Effector memory CD8-positive, alpha-beta T cell (primary cell): ENCODE measurements at regions not wholly inside any gene's neighbourhood (a gene's known extent, or its start where the extent isn't known, plus 50 kb on each side); places are given as distances from the start of the nearest gene placed in this dataset.

ENCODE experiments used
- ATAC-seq: fragments of 150-1000 bp; cut with Tn5 transposase; replicated peaks from 2 replicates; pipeline ENCODE4 v1.10.0; 2021; ENCODE audit warnings: mild to moderate bottlenecking, moderate library complexity
- DNase-seq, 3 experiments: peaks; one replicate each; pipeline ENCODE4 v3.0.0; 2021
- H3K27ac Mint-ChIP-seq, 2 donors: one replicate each; pipeline ENCODE4 v1.8.0; 2022; ENCODE audit warnings: mild to moderate bottlenecking in 2 of 2, mixed read lengths in 2 of 2, moderate library complexity in 2 of 2
- H3K27me3 Mint-ChIP-seq, 2 donors: one replicate each; pipeline ENCODE4 v1.8.0; 2022; ENCODE audit warnings: mixed read lengths in 2 of 2
- H3K36me3 Mint-ChIP-seq: one replicate; pipeline ENCODE4 v1.8.0; 2022; ENCODE audit warnings: mild to moderate bottlenecking, moderate library complexity, mixed read lengths; ENCODE audit not compliant: insufficient read depth
- H3K4me1 Mint-ChIP-seq, 2 donors: one replicate each; pipeline ENCODE4 v1.8.0; 2022; ENCODE audit warnings: low read depth in 2 of 2, mixed read lengths in 2 of 2
- H3K4me3 Mint-ChIP-seq, 2 donors: one replicate each; pipeline ENCODE4 v1.8.0; 2022; ENCODE audit warnings: mild to moderate bottlenecking in 2 of 2, mixed read lengths in 2 of 2, moderate library complexity in 2 of 2
- H3K9me3 Mint-ChIP-seq, 2 donors: one replicate each; pipeline ENCODE4 v1.8.0; 2022; ENCODE audit warnings: mixed read lengths in 2 of 2

GRCh38 chr14:41302776-41303175, 303.9 kb upstream of the LRFN5 start:
- no peak for DNase-seq
- Mint-ChIP-seq H3K27me3 (no peaks in the 10 kb centered on the region), H3K36me3 (no peaks in the 10 kb centered on the region), H3K4me3 (no peak overlapping the region), H3K9me3 (peaks cover 4 to 6% of the 10 kb centered on the region in 2 donors), H3K27ac (no peak overlapping the region), H3K4me1 (no peaks in the 10 kb centered on the region)
- no peak for ATAC-seq

GRCh38 chr14:41299924-41300323, 306.8 kb upstream of the LRFN5 start:
- H3K36me3 Mint-ChIP-seq: no peaks in the 10 kb centered on the region
- DNase-seq (no peak), ATAC-seq (no peak)
- no peak overlapping the region for H3K27ac Mint-ChIP-seq
- no peaks in the 10 kb centered on the region for H3K27me3 Mint-ChIP-seq
- H3K4me1 Mint-ChIP-seq: no peaks in the 10 kb centered on the region
- H3K9me3 Mint-ChIP-seq: peaks cover 0 to 2% of the 10 kb centered on the region in 2 donors
- H3K4me3 Mint-ChIP-seq: no peak overlapping the region

DNA sequence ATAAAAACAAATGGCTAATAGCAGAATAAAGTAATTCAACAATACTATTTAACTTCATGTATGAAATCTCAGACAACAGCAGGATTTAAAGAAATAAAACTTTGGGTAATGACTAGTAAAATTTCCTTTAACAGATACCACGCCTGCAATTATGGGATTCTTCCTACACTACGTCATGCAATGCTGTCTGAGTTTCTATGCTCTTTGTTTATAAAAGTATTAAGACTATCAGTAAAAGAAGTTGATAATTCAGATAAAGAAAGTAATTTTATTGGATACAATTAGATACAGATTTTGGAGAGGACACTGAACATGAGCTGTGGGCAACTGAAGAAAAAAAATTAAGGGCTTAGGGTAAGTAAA, 308.4 kb upstream of the LRFN5 start:
- H3K36me3 Mint-ChIP-seq: no peaks in the 10 kb centered on the region
- peaks cover 0 to 5% of the 10 kb centered on the region in 2 donors for H3K9me3 Mint-ChIP-seq
- no peak overlapping the region for H3K4me3 Mint-ChIP-seq
- H3K4me1 Mint-ChIP-seq: no peaks in the 10 kb centered on the region
- no peak for ATAC-seq
- H3K27me3 Mint-ChIP-seq: no peaks in the 10 kb centered on the region
- no peak for DNase-seq
- H3K27ac Mint-ChIP-seq: no peak overlapping the region

- H3K36me3 Mint-ChIP-seq: no peaks in the 10 kb centered on the region
- no peaks in the 10 kb centered on the region for H3K4me1 Mint-ChIP-seq
- ATAC-seq (no peak), DNase-seq (no peak)
- H3K27me3 Mint-ChIP-seq: no peaks in the 10 kb centered on the region
- H3K4me3 Mint-ChIP-seq: no peak overlapping the region
- H3K27ac Mint-ChIP-seq: no peak overlapping the region
- H3K9me3 Mint-ChIP-seq: peaks cover 0 to 5% of the 10 kb centered on the region in 2 donors
These were observed 308.9 kb upstream of the LRFN5 start for GRCh38 chr14:41297576-41298327.

- ATAC-seq (no peak), DNase-seq (no peak)
- H3K4me3 Mint-ChIP-seq: no peak overlapping the region
- no peak overlapping the region for H3K27ac Mint-ChIP-seq
- no peaks in the 10 kb centered on the region for H3K4me1 Mint-ChIP-seq
- H3K27me3 Mint-ChIP-seq: no peaks in the 10 kb centered on the region
- H3K36me3 Mint-ChIP-seq: no peaks in the 10 kb centered on the region
- H3K9me3 Mint-ChIP-seq: peaks cover 0 to 9% of the 10 kb centered on the region in 2 donors
These were observed 310.9 kb upstream of the LRFN5 start for GRCh38 chr14:41295734-41296133.

DNA sequence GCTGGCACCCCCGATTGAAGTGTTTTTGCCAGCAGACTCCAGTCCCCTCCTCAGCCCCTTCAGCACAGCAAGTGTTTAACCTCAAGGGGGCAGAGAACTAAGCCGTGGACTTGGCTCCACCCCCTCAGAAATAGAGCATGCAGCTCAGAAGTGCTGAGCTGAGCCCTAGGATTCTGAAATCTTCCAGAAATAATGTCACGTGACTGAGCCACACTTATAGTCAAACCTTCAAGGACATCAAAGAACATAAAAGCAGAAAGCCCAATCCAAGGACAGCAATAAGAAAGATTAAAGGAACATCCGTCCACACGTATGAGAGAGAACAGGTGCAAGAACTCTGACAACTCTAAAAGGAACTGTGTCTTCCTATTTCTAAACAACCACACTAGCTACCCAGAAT, 317.7 kb upstream of the LRFN5 start:
- Mint-ChIP-seq H3K36me3 (no peaks in the 10 kb centered on the region), H3K9me3 (peaks cover 6 to 13% of the 10 kb centered on the region in 2 donors), H3K4me3 (no peak overlapping the region)

DNA sequence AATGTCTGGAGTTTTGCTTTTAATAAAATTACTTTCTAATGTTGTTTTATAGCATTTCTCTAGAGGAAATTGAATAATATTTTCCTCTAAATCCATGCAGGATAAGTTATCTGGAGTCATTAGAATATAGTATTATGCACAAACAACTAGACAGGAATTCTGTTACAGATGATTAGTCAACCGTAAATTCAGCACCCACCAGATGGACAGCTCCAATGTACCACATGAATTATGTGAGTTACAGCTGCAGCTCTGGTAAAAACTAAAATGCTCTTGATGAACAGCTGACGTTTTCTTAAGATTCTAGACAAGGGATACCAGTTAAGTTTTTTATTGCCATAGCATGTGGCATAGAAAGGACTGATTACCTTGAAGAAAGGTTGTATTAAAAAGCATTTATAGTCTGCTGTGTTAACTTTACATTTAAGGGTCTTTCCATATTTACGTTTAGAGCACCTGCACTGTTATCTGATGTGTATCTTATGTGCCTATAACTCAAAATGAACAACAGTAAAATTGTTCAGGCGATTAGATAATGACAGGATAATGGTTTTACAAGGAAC, 321.4 kb upstream of the LRFN5 start:
- Mint-ChIP-seq H3K9me3 (peaks cover 2 to 22% of the 10 kb centered on the region in 2 donors), H3K4me3 (no peak overlapping the region), H3K4me1 (no peaks in the 10 kb centered on the region), H3K27ac (no peak overlapping the region), H3K36me3 (no peaks in the 10 kb centered on the region), H3K27me3 (no peaks in the 10 kb centered on the region)
- ATAC-seq (no peak), DNase-seq (no peak)

More for the DNA sequence above, 317.7 kb upstream of the LRFN5 start:
- DNase-seq (no peak), ATAC-seq (no peak)
- Mint-ChIP-seq H3K4me1 (no peaks in the 10 kb centered on the region), H3K27ac (no peak overlapping the region), H3K27me3 (no peaks in the 10 kb centered on the region)

GRCh38 chr14:41280745-41281144, 325.9 kb upstream of the LRFN5 start:
- Mint-ChIP-seq H3K27me3 (no peaks in the 10 kb centered on the region), H3K27ac (no peak overlapping the region), H3K4me1 (no peaks in the 10 kb centered on the region), H3K36me3 (no peaks in the 10 kb centered on the region), H3K9me3 (peaks cover 7 to 9% of the 10 kb centered on the region in 2 donors), H3K4me3 (no peak overlapping the region)
- DNase-seq (no peak), ATAC-seq (no peak)

- peaks cover 7 to 9% of the 10 kb centered on the region in 2 donors for H3K9me3 Mint-ChIP-seq
- no peak overlapping the region for H3K27ac Mint-ChIP-seq
- DNase-seq (no peak), ATAC-seq (no peak)
- no peaks in the 10 kb centered on the region for H3K4me1 Mint-ChIP-seq
- H3K4me3 Mint-ChIP-seq: no peak overlapping the region
- H3K36me3 Mint-ChIP-seq: no peaks in the 10 kb centered on the region
- H3K27me3 Mint-ChIP-seq: no peaks in the 10 kb centered on the region
These were observed 329.2 kb upstream of the LRFN5 start for GRCh38 chr14:41277450-41277849.

- no peak overlapping the region for H3K27ac Mint-ChIP-seq
- H3K9me3 Mint-ChIP-seq: no peaks in the 10 kb centered on the region
- no peak for DNase-seq
- no peaks in the 10 kb centered on the region for H3K4me1 Mint-ChIP-seq
- H3K27me3 Mint-ChIP-seq: no peaks in the 10 kb centered on the region
- H3K4me3 Mint-ChIP-seq: no peak overlapping the region
- ATAC-seq: no peak
- H3K36me3 Mint-ChIP-seq: no peaks in the 10 kb centered on the region
These were observed 349.2 kb upstream of the LRFN5 start for GRCh38 chr14:41257476-41257875.

- DNase-seq (no peak), ATAC-seq (no peak)
- no peak overlapping the region for H3K4me3 Mint-ChIP-seq
- H3K27ac Mint-ChIP-seq: no peak overlapping the region
- no peaks in the 10 kb centered on the region for H3K4me1 Mint-ChIP-seq
- H3K27me3 Mint-ChIP-seq: no peaks in the 10 kb centered on the region
- peaks cover 0 to 10% of the 10 kb centered on the region in 2 donors for H3K9me3 Mint-ChIP-seq
- no peaks in the 10 kb centered on the region for H3K36me3 Mint-ChIP-seq
These were observed 371.2 kb upstream of the LRFN5 start for GRCh38 chr14:41235466-41235865.

- H3K9me3 Mint-ChIP-seq: peaks cover 0 to 9% of the 10 kb centered on the region in 2 donors
- no peak overlapping the region for H3K27ac Mint-ChIP-seq
- no peak for DNase-seq
- no peaks in the 10 kb centered on the region for H3K4me1 Mint-ChIP-seq
- no peak overlapping the region for H3K4me3 Mint-ChIP-seq
- H3K36me3 Mint-ChIP-seq: no peaks in the 10 kb centered on the region
- H3K27me3 Mint-ChIP-seq: no peaks in the 10 kb centered on the region
- no peak for ATAC-seq
These were observed 376.0 kb upstream of the LRFN5 start for GRCh38 chr14:41230683-41231082.

DNA sequence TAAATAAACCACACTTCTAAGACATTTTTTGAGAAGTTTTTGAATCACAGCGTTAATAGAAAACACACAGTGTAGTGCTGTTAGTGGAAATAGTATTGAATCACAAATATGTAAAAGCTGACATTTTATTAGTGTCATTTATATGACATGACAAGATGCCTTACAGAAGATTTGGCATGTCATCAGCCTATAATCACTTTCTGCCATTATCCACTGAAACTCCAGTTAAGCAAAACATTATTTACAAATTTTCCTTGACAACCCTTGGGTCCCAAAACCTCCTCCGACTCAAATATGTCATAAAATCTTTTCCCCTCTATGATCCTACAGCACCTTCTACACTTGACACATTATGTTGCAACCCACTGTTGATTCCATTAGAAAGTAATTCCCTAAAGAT, 376.9 kb upstream of the LRFN5 start:
- Mint-ChIP-seq H3K4me1 (no peaks in the 10 kb centered on the region), H3K27me3 (no peaks in the 10 kb centered on the region), H3K9me3 (peaks cover 0 to 7% of the 10 kb centered on the region in 2 donors), H3K4me3 (no peak overlapping the region), H3K27ac (no peak overlapping the region), H3K36me3 (no peaks in the 10 kb centered on the region)
- no peak for ATAC-seq
- DNase-seq: no peak

GRCh38 chr14:41225433-41225832, 381.2 kb upstream of the LRFN5 start:
- H3K27me3 Mint-ChIP-seq: no peaks in the 10 kb centered on the region
- peaks cover 6 to 7% of the 10 kb centered on the region in 2 donors for H3K9me3 Mint-ChIP-seq
- H3K27ac Mint-ChIP-seq: no peak overlapping the region
- DNase-seq (no peak), ATAC-seq (no peak)
- H3K4me1 Mint-ChIP-seq: no peaks in the 10 kb centered on the region
- H3K36me3 Mint-ChIP-seq: no peaks in the 10 kb centered on the region
- H3K4me3 Mint-ChIP-seq: no peak overlapping the region
